Caco-2 (cell line): ENCODE measurements at regions not wholly inside any gene's neighbourhood (a gene's known extent, or its start where the extent isn't known, plus 50 kb on each side); places are given as distances from the start of the nearest gene placed in this dataset.

Source experiments
- BruUV-seq: library from RNA; stranded (reverse); fragments of 400-500 nt; replicated peaks from 2 replicates; lab custom pipeline; 2021; lab: Mats Ljungman, UMichigan
- CTCF ChIA-PET: fragments of 300-600 bp; sonication (Branson Sonifier 250); formaldehyde crosslinking; loops from one replicate; lab custom pipeline; 2022; ENCODE audit warnings: antibody characterized with exemption; lab: Charles Lee
- POLR2A ChIA-PET: fragments of 300-600 bp; sonication (Branson Sonifier 250); formaldehyde crosslinking; loops from one replicate; lab custom pipeline; 2022; ENCODE audit warnings: antibody characterized with exemption; lab: Charles Lee
- DNase-seq, 2 experiments: peaks; one replicate each; pipeline versions ENCODE4 v3.0.0 to v3.0.0-alpha.2; 2020 to 2022
- H3K27me3 ChIP-seq: replicated peaks from 2 replicates; pipeline ENCODE4 v1.6.0; 2011; ENCODE audit warnings: low read length; ENCODE audit not compliant: control insufficient read depth, insufficient read depth
- H3K36me3 ChIP-seq: 2 replicates; pipeline ENCODE4 v1.5.1; 2011; ENCODE audit warnings: low read length; ENCODE audit not compliant: control insufficient read depth, insufficient read depth
- H3K4me1 ChIP-seq: fragments of 250-450 bp; sonication (Bioruptor Pico); 2 replicates; pipeline ENCODE4 v1.5.1; 2020; ENCODE audit warnings: mild to moderate bottlenecking
- H3K4me3 ChIP-seq: 2 replicates; pipeline ENCODE4 v1.5.1; 2011; ENCODE audit warnings: low read depth, mild to moderate bottlenecking, control low read depth, low read length
- H3K9me3 ChIP-seq: fragments of 250-450 bp; sonication (Bioruptor Pico); 2 replicates; pipeline ENCODE4 v1.5.1; 2020; ENCODE audit warnings: mild to moderate bottlenecking, moderate library complexity
- H3K27ac Mint-ChIP-seq: one replicate; pipeline ENCODE4 v1.8.0; 2022; ENCODE audit warnings: mixed read lengths; ENCODE audit not compliant: unreplicated experiment
- H3K27me3 Mint-ChIP-seq: one replicate; pipeline ENCODE4 v1.8.0; 2022; ENCODE audit warnings: mixed read lengths; ENCODE audit not compliant: insufficient read depth, unreplicated experiment
- H3K36me3 Mint-ChIP-seq: one replicate; pipeline ENCODE4 v1.8.0; 2022; ENCODE audit warnings: mild to moderate bottlenecking, mixed read lengths; ENCODE audit not compliant: insufficient read depth, unreplicated experiment
- H3K4me1 Mint-ChIP-seq: one replicate; pipeline ENCODE4 v1.8.0; 2022; ENCODE audit warnings: low read depth, mixed read lengths; ENCODE audit not compliant: unreplicated experiment
- H3K4me3 Mint-ChIP-seq: one replicate; pipeline ENCODE4 v1.8.0; 2022; ENCODE audit warnings: mild to moderate bottlenecking, moderate library complexity, mixed read lengths; ENCODE audit not compliant: unreplicated experiment
- H3K9me3 Mint-ChIP-seq: one replicate; pipeline ENCODE4 v1.8.0; 2022; ENCODE audit warnings: mixed read lengths; ENCODE audit not compliant: unreplicated experiment
- CTCF ChIP-seq, 2 experiments: fragments of 200-600 bp in 1 of 2; IDR thresholded peaks; 1 replicate in 1 of 2; 2 replicates in 1 of 2; pipeline versions ENCODE4 v1.5.1 to v1.8.0; 2011 to 2022; ENCODE audit warnings: antibody characterized with exemption in 1 of 2, control low read depth in 1 of 2, inconsistent platforms in 1 of 2, low read depth in 1 of 2, low read length in 1 of 2, mild to moderate bottlenecking in 1 of 2, moderate library complexity in 1 of 2; ENCODE audit not compliant: insufficient read depth in 1 of 2, severe bottlenecking in 1 of 2, unreplicated experiment in 1 of 2
- intact Hi-C: fragments of 100-400 bp; cut with micrococcal nuclease; formaldehyde crosslinking; loops from one replicate; pipeline ENCODE4 v1.10.0; 2022; ENCODE audit not compliant: unreplicated experiment

GRCh38 chr20:39516964-39517363 lies 554.8 kb downstream of the DHX35 start:
- Histone ChIP-seq H3K4me3 (no peak overlapping the region), H3K27me3 (no peaks in the 10 kb centered on the region), H3K36me3 (no peaks in the 10 kb centered on the region), H3K9me3 (no peaks in the 10 kb centered on the region), H3K4me1 (no peaks in the 10 kb centered on the region)
- no peaks in the 10 kb centered on the region for H3K9me3 Mint-ChIP-seq
- DNase-seq, result no peak
- H3K4me3 Mint-ChIP-seq, result no peak overlapping the region
- no peak overlapping the region for H3K27ac Mint-ChIP-seq
- ChIA-PET POLR2A (no interaction called here), CTCF (no interaction called here)
- H3K4me1 Mint-ChIP-seq, result no peaks in the 10 kb centered on the region
- no peak for TF ChIP-seq CTCF (IDR thresholded peaks at IDR 0.05; ENCODE audit: insufficient read depth in 1 of 2, low read depth in 1 of 2, low read length in 1 of 2, severe bottlenecking in 1 of 2, unreplicated experiment in 1 of 2)
- BruUV-seq, result no TSS peak
- intact Hi-C loops, result no loop called here
- peaks cover 13% of the 10 kb centered on the region for H3K27me3 Mint-ChIP-seq
- H3K36me3 Mint-ChIP-seq, result no peaks in the 10 kb centered on the region

GRCh38 chr20:39504710-39505094 lies 542.6 kb downstream of the DHX35 start:
- no peaks in the 10 kb centered on the region for H3K4me1 Mint-ChIP-seq
- no peaks in the 10 kb centered on the region for H3K4me1 ChIP-seq
- no peaks in the 10 kb centered on the region for H3K9me3 Mint-ChIP-seq
- ChIA-PET POLR2A (no interaction called here), CTCF (no interaction called here)
- intact Hi-C loops, result no loop called here
- no peak overlapping the region for H3K27ac Mint-ChIP-seq
- H3K36me3 Mint-ChIP-seq, result no peaks in the 10 kb centered on the region
- no peak for DNase-seq
- BruUV-seq, result no TSS peak
- H3K9me3 ChIP-seq, result no peaks in the 10 kb centered on the region
- H3K27me3 ChIP-seq, result no peaks in the 10 kb centered on the region
- no peaks in the 10 kb centered on the region for H3K36me3 ChIP-seq
- no peak for TF ChIP-seq CTCF (IDR thresholded peaks at IDR 0.05; ENCODE audit: insufficient read depth in 1 of 2, low read depth in 1 of 2, low read length in 1 of 2, severe bottlenecking in 1 of 2, unreplicated experiment in 1 of 2)
- peaks cover 8% of the 10 kb centered on the region for H3K27me3 Mint-ChIP-seq
- H3K4me3 ChIP-seq, result no peak overlapping the region
- H3K4me3 Mint-ChIP-seq, result no peak overlapping the region

GRCh38 chr20:39503902-39504709 lies 542.0 kb downstream of the DHX35 start:
- Mint-ChIP-seq H3K36me3 (no peaks in the 10 kb centered on the region), H3K9me3 (no peaks in the 10 kb centered on the region), H3K27me3 (peaks cover 8% of the 10 kb centered on the region), H3K4me1 (no peaks in the 10 kb centered on the region), H3K4me3 (no peak overlapping the region), H3K27ac (no peak overlapping the region)
- H3K4me3 ChIP-seq, result no peak overlapping the region
- ChIA-PET CTCF (no interaction called here), POLR2A (no interaction called here)
- H3K9me3 ChIP-seq, result no peaks in the 10 kb centered on the region
- intact Hi-C loops, result no loop called here
- H3K27me3 ChIP-seq, result no peaks in the 10 kb centered on the region
- no peak for TF ChIP-seq CTCF (IDR thresholded peaks at IDR 0.05; ENCODE audit: insufficient read depth in 1 of 2, low read depth in 1 of 2, low read length in 1 of 2, severe bottlenecking in 1 of 2, unreplicated experiment in 1 of 2)
- BruUV-seq, result no TSS peak
- DNase-seq, result no peak
- H3K36me3 ChIP-seq, result no peaks in the 10 kb centered on the region
- H3K4me1 ChIP-seq, result no peaks in the 10 kb centered on the region
